HL-60 (cell line): ENCODE measurements at regions not wholly inside any gene's neighbourhood (a gene's known extent, or its start where the extent isn't known, plus 50 kb on each side); places are given as distances from the start of the nearest gene placed in this dataset.

Experiments used
- POLR2AphosphoS5 ChIP-seq: IDR thresholded peaks from 2 replicates; pipeline ENCODE4 v1.6.1; 2012; ENCODE audit warnings: low read depth
- SPI1 ChIP-seq: IDR thresholded peaks from 2 replicates; pipeline ENCODE4 v1.6.1; 2012; ENCODE audit warnings: low read depth, mild to moderate bottlenecking, borderline replicate concordance
- TF ChIP-seq, protein P1 (sequence below): IDR thresholded peaks from one replicate; pipeline ENCODE4 v1.5.1; 2011; ENCODE audit warnings: low read length, control low read depth, inconsistent platforms; ENCODE audit not compliant: insufficient read depth
- TF ChIP-seq, protein P2 (sequence below): IDR thresholded peaks from 2 replicates; pipeline ENCODE4 v1.6.1; 2012; ENCODE audit warnings: low read depth; ENCODE audit not compliant: insufficient replicate concordance

DNA sequence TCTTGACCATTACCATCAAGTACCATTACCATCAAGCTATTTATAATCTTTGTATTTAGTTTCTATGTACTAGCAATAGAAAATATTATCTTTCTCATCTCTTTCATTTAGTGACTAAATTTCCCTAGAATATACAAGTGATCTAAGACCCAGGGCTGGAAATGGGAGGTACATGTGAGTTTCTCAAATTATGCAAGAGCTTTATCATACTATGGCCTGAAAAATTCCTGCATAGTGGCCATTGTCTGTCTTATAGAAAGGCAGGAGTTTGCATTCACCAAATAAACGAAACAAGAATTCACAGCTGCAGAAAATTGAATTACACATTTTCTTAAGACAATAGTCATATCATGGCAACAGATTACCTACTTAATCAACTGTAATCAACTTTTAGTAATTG lies 50.7 kb upstream of the HDAC9 start:
- TF ChIP-seq POLR2AphosphoS5 (no peak), SPI1 (no peak)
- TF ChIP-seq, protein P1, sequence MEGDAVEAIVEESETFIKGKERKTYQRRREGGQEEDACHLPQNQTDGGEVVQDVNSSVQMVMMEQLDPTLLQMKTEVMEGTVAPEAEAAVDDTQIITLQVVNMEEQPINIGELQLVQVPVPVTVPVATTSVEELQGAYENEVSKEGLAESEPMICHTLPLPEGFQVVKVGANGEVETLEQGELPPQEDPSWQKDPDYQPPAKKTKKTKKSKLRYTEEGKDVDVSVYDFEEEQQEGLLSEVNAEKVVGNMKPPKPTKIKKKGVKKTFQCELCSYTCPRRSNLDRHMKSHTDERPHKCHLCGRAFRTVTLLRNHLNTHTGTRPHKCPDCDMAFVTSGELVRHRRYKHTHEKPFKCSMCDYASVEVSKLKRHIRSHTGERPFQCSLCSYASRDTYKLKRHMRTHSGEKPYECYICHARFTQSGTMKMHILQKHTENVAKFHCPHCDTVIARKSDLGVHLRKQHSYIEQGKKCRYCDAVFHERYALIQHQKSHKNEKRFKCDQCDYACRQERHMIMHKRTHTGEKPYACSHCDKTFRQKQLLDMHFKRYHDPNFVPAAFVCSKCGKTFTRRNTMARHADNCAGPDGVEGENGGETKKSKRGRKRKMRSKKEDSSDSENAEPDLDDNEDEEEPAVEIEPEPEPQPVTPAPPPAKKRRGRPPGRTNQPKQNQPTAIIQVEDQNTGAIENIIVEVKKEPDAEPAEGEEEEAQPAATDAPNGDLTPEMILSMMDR, result no peak
- TF ChIP-seq, protein P2, sequence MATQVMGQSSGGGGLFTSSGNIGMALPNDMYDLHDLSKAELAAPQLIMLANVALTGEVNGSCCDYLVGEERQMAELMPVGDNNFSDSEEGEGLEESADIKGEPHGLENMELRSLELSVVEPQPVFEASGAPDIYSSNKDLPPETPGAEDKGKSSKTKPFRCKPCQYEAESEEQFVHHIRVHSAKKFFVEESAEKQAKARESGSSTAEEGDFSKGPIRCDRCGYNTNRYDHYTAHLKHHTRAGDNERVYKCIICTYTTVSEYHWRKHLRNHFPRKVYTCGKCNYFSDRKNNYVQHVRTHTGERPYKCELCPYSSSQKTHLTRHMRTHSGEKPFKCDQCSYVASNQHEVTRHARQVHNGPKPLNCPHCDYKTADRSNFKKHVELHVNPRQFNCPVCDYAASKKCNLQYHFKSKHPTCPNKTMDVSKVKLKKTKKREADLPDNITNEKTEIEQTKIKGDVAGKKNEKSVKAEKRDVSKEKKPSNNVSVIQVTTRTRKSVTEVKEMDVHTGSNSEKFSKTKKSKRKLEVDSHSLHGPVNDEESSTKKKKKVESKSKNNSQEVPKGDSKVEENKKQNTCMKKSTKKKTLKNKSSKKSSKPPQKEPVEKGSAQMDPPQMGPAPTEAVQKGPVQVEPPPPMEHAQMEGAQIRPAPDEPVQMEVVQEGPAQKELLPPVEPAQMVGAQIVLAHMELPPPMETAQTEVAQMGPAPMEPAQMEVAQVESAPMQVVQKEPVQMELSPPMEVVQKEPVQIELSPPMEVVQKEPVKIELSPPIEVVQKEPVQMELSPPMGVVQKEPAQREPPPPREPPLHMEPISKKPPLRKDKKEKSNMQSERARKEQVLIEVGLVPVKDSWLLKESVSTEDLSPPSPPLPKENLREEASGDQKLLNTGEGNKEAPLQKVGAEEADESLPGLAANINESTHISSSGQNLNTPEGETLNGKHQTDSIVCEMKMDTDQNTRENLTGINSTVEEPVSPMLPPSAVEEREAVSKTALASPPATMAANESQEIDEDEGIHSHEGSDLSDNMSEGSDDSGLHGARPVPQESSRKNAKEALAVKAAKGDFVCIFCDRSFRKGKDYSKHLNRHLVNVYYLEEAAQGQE, result no peak
